Pancreas (tissue), 10 donors: ENCODE measurements at regions not wholly inside any gene's neighbourhood (a gene's known extent, or its start where the extent isn't known, plus 50 kb on each side); places are given as distances from the start of the nearest gene placed in this dataset.
A peak's percentile ranks its signal among the peaks of the same experiment; 100 is the strongest.

Source experiments
- ATAC-seq, 4 donors: fragments of 200-7000 bp; cut with Tn5 transposase; one replicate each; pipeline versions ENCODE4 v1.8.0 to v1.9.1; 2020; ENCODE audit warnings: mild to moderate bottlenecking in 4 of 4, moderate library complexity in 4 of 4
- DNase-seq, 6 donors: peaks; one replicate each; pipeline ENCODE4 v3.0.0-alpha.2; 2020
- FAIRE-seq: peaks from 2 replicates; lab custom pipeline; 2012; peaks lifted over from hg19 to GRCh38; lab: Jason Lieb, UNC
- H3K27ac ChIP-seq, 4 donors: fragments of 200-600 bp; sonication (generic); 1 replicate in 3 of 4; 2 replicates in 1 of 4; pipeline versions ENCODE4 v1.5.0 to v1.8.0; 2020
- H3K27me3 ChIP-seq, 4 donors: fragments of 200-600 bp; one replicate each; pipeline ENCODE4 v1.8.0; 2021
- H3K36me3 ChIP-seq, 3 donors: fragments of 200-600 bp; sonication (generic) in 1 of 3; one replicate each; pipeline versions ENCODE4 v1.5.0 to v1.8.0; 2020 to 2021
- H3K4me1 ChIP-seq, 3 donors: fragments of 200-600 bp; one replicate each; pipeline ENCODE4 v1.8.0; 2021
- H3K4me3 ChIP-seq, 4 donors: fragments of 200-600 bp; sonication (generic) in 2 of 4; one replicate each; pipeline versions ENCODE4 v1.5.0 to v1.8.0; 2020 to 2021
- H3K9me3 ChIP-seq, 4 donors: fragments of 200-600 bp; one replicate each; pipeline ENCODE4 v1.8.0; 2021
- CTCF ChIP-seq, 4 donors: fragments of 200-600 bp; sonication (generic) in 3 of 4; IDR thresholded peaks; one replicate each; pipeline versions ENCODE4 v1.5.0 to v1.8.0; 2021; ENCODE audit warnings: antibody characterized with exemption in 4 of 4
- WGBS, 2 donors: extraction: QIAGEN DNeasy Blood & Tissue Kit; methylation state at CpG; one replicate each; pipeline ENCODE4 v1.1.7; 2013; 5-methylcytosine and 5-hydroxymethylcytosine counted together
- intact Hi-C, 3 donors: fragments of 100-400 bp; cut with DNase I; formaldehyde crosslinking; loops; one replicate each; pipeline versions ENCODE4 v1.11.1 to v1.14.2; 2022
- donor health status: healthy with polysubstance abuse.
- donor health status: DM: no; HTN: no; CAD: no; lungs with moderate emphysema.
- donor health status: DM: no; HTN: no; CAD: no.
- donor health status: control.
- donor health status: control.
- donor health status: Bipolar disorder and iron deficiency.
- donor health status: DM: yes; HTN: yes; CAD: no.
- donor health status: DM: no; HTN: no; CAD: no.
- donor health status: DM: no; HTN: no; CAD: no.
- donor health status: DM: yes; HTN: yes; CAD: no.

GRCh38 chr21:16302851-16303282 is 573.1 kb downstream of the USP25 start:
- TF ChIP-seq CTCF (IDR thresholded peaks at IDR 0.05), result no peak
- H3K36me3 ChIP-seq, result no peaks in the 10 kb centered on the region
- H3K4me1 ChIP-seq, result no peaks in the 10 kb centered on the region
- FAIRE-seq (no peak), DNase-seq (no peak), ATAC-seq (peak in 3 of 4 donors; percentile 14 to 51 (median 39))
- peaks cover 0 to 5% (median 1%) of the 10 kb centered on the region in 4 donors for H3K27me3 ChIP-seq
- no peak overlapping the region for H3K27ac ChIP-seq
- no peak overlapping the region for H3K4me3 ChIP-seq
- WGBS, 2 donors, result 53 to 63% methylated on average over 4 of the region's 4 CpGs
- H3K9me3 ChIP-seq, result no peaks in the 10 kb centered on the region
- intact Hi-C loops, result no loop called here

- intact Hi-C loops, result no loop called here
- Histone ChIP-seq H3K4me3 (no peak overlapping the region), H3K27me3 (peaks cover 0 to 5% (median 1%) of the 10 kb centered on the region in 4 donors), H3K4me1 (no peaks in the 10 kb centered on the region), H3K9me3 (no peaks in the 10 kb centered on the region), H3K36me3 (no peaks in the 10 kb centered on the region), H3K27ac (no peak overlapping the region)
- DNase-seq, result no peak
- no peak for TF ChIP-seq CTCF (IDR thresholded peaks at IDR 0.05)
- ATAC-seq, result no peak
- WGBS, 2 donors, result 31 to 32% methylated on average over 6 of the region's 6 CpGs
- FAIRE-seq, result no peak
These were observed 574.7 kb downstream of the USP25 start for GRCh38 chr21:16304174-16305095.

- Histone ChIP-seq H3K27me3 (peaks cover 0 to 5% (median 1%) of the 10 kb centered on the region in 4 donors), H3K9me3 (no peaks in the 10 kb centered on the region), H3K27ac (no peak overlapping the region), H3K36me3 (no peaks in the 10 kb centered on the region), H3K4me1 (no peaks in the 10 kb centered on the region), H3K4me3 (no peak overlapping the region)
- WGBS, 2 donors, result 66 to 73% methylated on average over 6 of the region's 6 CpGs
- no peak for FAIRE-seq
- intact Hi-C loops, result no loop called here
- DNase-seq, result no peak
- no peak for ATAC-seq
- no peak for TF ChIP-seq CTCF (IDR thresholded peaks at IDR 0.05)
These were observed 575.9 kb downstream of the USP25 start for GRCh38 chr21:16305686-16306085.

GRCh38 chr21:16307256-16307655 is 577.5 kb downstream of the USP25 start:
- no peak overlapping the region for H3K4me3 ChIP-seq
- intact Hi-C loops, result no loop called here
- no peak for TF ChIP-seq CTCF (IDR thresholded peaks at IDR 0.05)

GRCh38 chr21:16308269-16308668 is 578.5 kb downstream of the USP25 start:
- FAIRE-seq (no peak), ATAC-seq (no peak), DNase-seq (no peak)
- Histone ChIP-seq H3K4me3 (no peak overlapping the region), H3K27me3 (peaks cover 0 to 5% (median 1%) of the 10 kb centered on the region in 4 donors), H3K4me1 (no peaks in the 10 kb centered on the region), H3K9me3 (no peaks in the 10 kb centered on the region), H3K27ac (no peak overlapping the region), H3K36me3 (no peaks in the 10 kb centered on the region)
- WGBS, 2 donors, result 31 to 34% methylated on average over 1 of the region's 1 CpG
- intact Hi-C loops, result no loop called here
- TF ChIP-seq CTCF (IDR thresholded peaks at IDR 0.05), result no peak

More at GRCh38 chr21:16307256-16307655, 577.5 kb downstream of the USP25 start:
- no peak for ATAC-seq
- no peaks in the 10 kb centered on the region for H3K9me3 ChIP-seq
- no peak overlapping the region for H3K27ac ChIP-seq
- peaks cover 0 to 5% (median 1%) of the 10 kb centered on the region in 4 donors for H3K27me3 ChIP-seq
- no peak for DNase-seq
- H3K4me1 ChIP-seq, result no peaks in the 10 kb centered on the region
- FAIRE-seq, result no peak
- H3K36me3 ChIP-seq, result no peaks in the 10 kb centered on the region
